IMR-90 (cell line): ENCODE measurements at regions not wholly inside any gene's neighbourhood (a gene's known extent, or its start where the extent isn't known, plus 50 kb on each side); places are given as distances from the start of the nearest gene placed in this dataset.

Source experiments
- ATAC-seq: fragments of 200-7000 bp; cut with Tn5 transposase; 2 replicates; pipeline ENCODE4 v1.9.1; 2020; ENCODE audit warnings: low read depth, mild to moderate bottlenecking, moderate library complexity
- BruUV-seq: library from RNA; stranded (reverse); fragments of 400-500 nt; replicated peaks from 2 replicates; lab custom pipeline; 2021; lab: Mats Ljungman, UMichigan
- CTCF ChIA-PET: fragments of 300-600 bp; formaldehyde crosslinking; extraction: SDS; loops from one replicate; lab custom pipeline; 2021; ENCODE audit warnings: antibody characterized with exemption; lab: Yijun Ruan, JAX
- POLR2A ChIA-PET: fragments of 300-600 bp; sonication (Branson Sonifier 250); formaldehyde crosslinking; loops from one replicate; lab custom pipeline; 2022; ENCODE audit warnings: antibody characterized with exemption; ENCODE audit not compliant: unreplicated experiment; lab: Charles Lee
- DNase-seq: peaks from one replicate; pipeline ENCODE4 v3.0.0; 2013
- H2AFZ ChIP-seq: replicated peaks from 2 replicates; pipeline ENCODE3; 2013; ENCODE audit warnings: low read length, mild to moderate bottlenecking; ENCODE audit not compliant: poor library complexity
- H2AK5ac ChIP-seq: 2 replicates; pipeline ENCODE4 v1.6.1; 2013; ENCODE audit warnings: low read depth, low read length, inconsistent platforms
- H2AK9ac ChIP-seq: replicated peaks from 2 replicates; pipeline ENCODE3; 2013; ENCODE audit warnings: mild to moderate bottlenecking, low read depth, low read length, moderate library complexity; ENCODE audit not compliant: poor library complexity
- H2BK120ac ChIP-seq: 2 replicates; pipeline ENCODE4 v1.6.1; 2013; ENCODE audit warnings: low read depth, low read length, inconsistent platforms
- H2BK15ac ChIP-seq: 3 replicates; pipeline ENCODE4 v1.6.1; 2013; ENCODE audit warnings: low read depth, low read length, inconsistent platforms
- H2BK20ac ChIP-seq: 2 replicates; pipeline ENCODE4 v1.6.1; 2013; ENCODE audit warnings: low read depth, mild to moderate bottlenecking, inconsistent platforms, low read length, moderate library complexity
- H2BK5ac ChIP-seq: 2 replicates; pipeline ENCODE4 v1.6.1; 2013; ENCODE audit warnings: mild to moderate bottlenecking, low read depth, low read length, inconsistent platforms; ENCODE audit not compliant: poor library complexity, severe bottlenecking
- H3K14ac ChIP-seq: replicated peaks from 2 replicates; pipeline ENCODE4 v1.6.1; 2013; ENCODE audit warnings: low read depth, low read length, inconsistent platforms
- H3K18ac ChIP-seq: 2 replicates; pipeline ENCODE4 v1.6.1; 2013; ENCODE audit warnings: low read depth, low read length, control low read depth
- H3K23ac ChIP-seq: 2 replicates; pipeline ENCODE4 v1.6.1; 2013; ENCODE audit warnings: low read depth, low read length, inconsistent platforms
- H3K27ac ChIP-seq: 2 replicates; pipeline ENCODE4 v1.5.1; 2013; ENCODE audit warnings: mild to moderate bottlenecking, control low read depth, low read length; ENCODE audit not compliant: insufficient read depth
- H3K27me3 ChIP-seq: 2 replicates; pipeline ENCODE4 v1.6.1; 2013; ENCODE audit warnings: low read length; ENCODE audit not compliant: control insufficient read depth, insufficient read depth
- H3K36me3 ChIP-seq: 2 replicates; pipeline ENCODE4 v1.6.1; 2013; ENCODE audit warnings: low read length, mixed read lengths; ENCODE audit not compliant: control insufficient read depth, insufficient read depth
- H3K4ac ChIP-seq: 2 replicates; pipeline ENCODE4 v1.6.1; 2013; ENCODE audit warnings: low read depth, low read length, inconsistent platforms
- H3K4me1 ChIP-seq: 2 replicates; pipeline ENCODE4 v1.6.1; 2013; ENCODE audit warnings: low read length, mixed read lengths; ENCODE audit not compliant: control insufficient read depth, insufficient read depth
- H3K4me2 ChIP-seq: 2 replicates; pipeline ENCODE4 v1.6.1; 2013; ENCODE audit warnings: low read depth, mild to moderate bottlenecking, control low read depth, low read length, moderate library complexity
- H3K4me3 ChIP-seq: 2 replicates; pipeline ENCODE4 v1.5.1; 2013; ENCODE audit warnings: low read depth, mild to moderate bottlenecking, control low read depth, low read length, moderate library complexity; ENCODE audit not compliant: insufficient read depth
- H3K56ac ChIP-seq: 2 replicates; pipeline ENCODE4 v1.6.1; 2013; ENCODE audit warnings: low read length, inconsistent platforms; ENCODE audit not compliant: insufficient read depth; ENCODE audit errors: extremely low read depth
- H3K79me1 ChIP-seq, 2 experiments: 2 replicates each; pipeline ENCODE4 v1.6.1; 2013; ENCODE audit warnings: low read length in 2 of 2, inconsistent platforms in 1 of 2, low read depth in 1 of 2
- H3K9ac ChIP-seq: 2 replicates; pipeline ENCODE4 v1.6.1; 2013; ENCODE audit warnings: low read depth, low read length, control low read depth
- H3K9me1 ChIP-seq: 2 replicates; pipeline ENCODE4 v1.6.1; 2013; ENCODE audit warnings: low read length, inconsistent platforms; ENCODE audit not compliant: insufficient read depth
- H3K9me3 ChIP-seq: 2 replicates; pipeline ENCODE4 v1.6.1; 2013; ENCODE audit warnings: low read length; ENCODE audit not compliant: control insufficient read depth, insufficient read depth
- H4K20me1 ChIP-seq: 2 replicates; pipeline ENCODE4 v1.6.1; 2013; ENCODE audit warnings: low read length, inconsistent platforms; ENCODE audit not compliant: insufficient read depth
- H4K5ac ChIP-seq: 2 replicates; pipeline ENCODE4 v1.6.1; 2013; ENCODE audit warnings: mild to moderate bottlenecking, low read depth, low read length, control low read depth
- H4K8ac ChIP-seq, 2 experiments: 2 replicates each; pipeline ENCODE4 v1.6.1; 2013; ENCODE audit warnings: low read depth in 2 of 2, low read length in 2 of 2, control low read depth in 1 of 2, inconsistent platforms in 1 of 2
- H4K91ac ChIP-seq: 2 replicates; pipeline ENCODE4 v1.6.1; 2013; ENCODE audit warnings: low read depth, low read length, inconsistent platforms; ENCODE audit not compliant: insufficient read depth
- BHLHE40 ChIP-seq: fragments of 150-350 bp; IDR thresholded peaks from 2 replicates; pipeline ENCODE4 v1.6.1; 2016; ENCODE audit warnings: mild to moderate bottlenecking, low read depth, low read length
- CHD1 ChIP-seq: IDR thresholded peaks from 2 replicates; pipeline ENCODE4 v1.6.1; 2012; ENCODE audit warnings: low read depth, low read length, improper control_type of control experiment
- CTCF ChIP-seq: conservative IDR thresholded peaks from 2 replicates; pipeline ENCODE4 v1.5.1; 2012; ENCODE audit warnings: mild to moderate bottlenecking, low read depth, low read length, improper control_type of control experiment
- FOS ChIP-seq: fragments of 150-350 bp; IDR thresholded peaks from 2 replicates; pipeline ENCODE4 v1.6.1; 2016; ENCODE audit warnings: low read depth, low read length
- MAZ ChIP-seq: IDR thresholded peaks from 2 replicates; pipeline ENCODE4 v1.6.1; 2012; ENCODE audit warnings: low read depth, mild to moderate bottlenecking, low read length, improper control_type of control experiment, moderate library complexity, borderline replicate concordance
- MXI1 ChIP-seq: IDR thresholded peaks from 2 replicates; pipeline ENCODE4 v1.6.1; 2012; ENCODE audit warnings: low read depth, mild to moderate bottlenecking, low read length, moderate library complexity, borderline replicate concordance
- NFE2L2 ChIP-seq: fragments of 150-350 bp; IDR thresholded peaks from 2 replicates; pipeline ENCODE4 v1.6.1; 2016; ENCODE audit warnings: low read depth, mild to moderate bottlenecking, low read length
- POLR2A ChIP-seq: IDR thresholded peaks from 2 replicates; pipeline ENCODE4 v1.6.1; 2012; ENCODE audit warnings: mild to moderate bottlenecking, low read depth, low read length
- RAD21 ChIP-seq: IDR thresholded peaks from 2 replicates; pipeline ENCODE4 v1.6.1; 2012; ENCODE audit warnings: low read length, improper control_type of control experiment
- RFX5 ChIP-seq: IDR thresholded peaks from 2 replicates; pipeline ENCODE4 v1.8.0; 2012; ENCODE audit warnings: low read depth, mild to moderate bottlenecking, low read length, moderate library complexity
- SMC3 ChIP-seq: fragments of 150-350 bp; IDR thresholded peaks from 2 replicates; pipeline ENCODE4 v1.6.1; 2016; ENCODE audit warnings: low read depth, mild to moderate bottlenecking, antibody characterized with exemption, low read length, moderate library complexity
- WGBS, 2 experiments: methylation state at CpG; one replicate each; pipeline versions ENCODE4 v1.1.5 to v1.1.7; 2013; ENCODE audit warnings: missing lambda C conversion rate in 2 of 2; ENCODE audit not compliant: insufficient read length in 1 of 2; ENCODE audit errors: extremely low coverage in 2 of 2; 5-methylcytosine and 5-hydroxymethylcytosine counted together
- dilution Hi-C: fragments of 300-500 bp; cut with HindIII; formaldehyde crosslinking; loops from one replicate; pipeline ENCODE4 v1.14.3; 2018; ENCODE audit warnings: low sequenced_read_pairs; ENCODE audit not compliant: unreplicated experiment
- in situ Hi-C: fragments of 300-500 bp; cut with MboI; formaldehyde crosslinking; loops from 3 replicates; pipeline ENCODE4 v1.14.3; 2019; ENCODE audit warnings: low sequenced_read_pairs, inconsistent platforms, mixed read lengths
- intact Hi-C: fragments of 100-400 bp; cut with micrococcal nuclease; formaldehyde crosslinking; loops from 2 replicates; pipeline ENCODE4 v1.10.0; 2022

GRCh38 chr17:83154311-83155127, 75.1 kb downstream of the METRNL start:
- Histone ChIP-seq H3K9ac (no peak overlapping the region), H3K4me2 (no peak overlapping the region)

More at GRCh38 chr17:83154311-83155127, 75.1 kb downstream of the METRNL start:
- BruUV-seq, result no TSS peak
- no peak overlapping the region for H4K91ac ChIP-seq
- peaks cover 5% of the 10 kb centered on the region for H3K27me3 ChIP-seq
- H2BK15ac ChIP-seq, result no peak overlapping the region
- H3K4me3 ChIP-seq, result no peak overlapping the region
- 33% methylated on average over 1 of the region's 9 CpGs; no CpG with 5 or more reads in 1 of the 2 experiments for WGBS, 2 experiments
- no peaks in the 10 kb centered on the region for H4K20me1 ChIP-seq
- TF ChIP-seq RAD21, result no peak
- TF ChIP-seq SMC3, result no peak
- TF ChIP-seq CTCF, result no peak
- no peak for TF ChIP-seq FOS
- no peak for TF ChIP-seq CHD1
- TF ChIP-seq BHLHE40, result no peak
- TF ChIP-seq MAZ, result no peak
- TF ChIP-seq MXI1, result no peak
- no peak for TF ChIP-seq RFX5
- TF ChIP-seq POLR2A, result no peak
- TF ChIP-seq NFE2L2, result no peak
- no peaks in the 10 kb centered on the region for H3K79me1 ChIP-seq
- no peaks in the 10 kb centered on the region for H3K36me3 ChIP-seq
- no peak overlapping the region for H2AFZ ChIP-seq
- no peak overlapping the region for H2AK9ac ChIP-seq
- ChIA-PET POLR2A (no interaction called here), CTCF (no interaction called here)
- intact Hi-C loops, result no loop called here
- H3K27ac ChIP-seq, result no peak overlapping the region
- no peak overlapping the region for H4K5ac ChIP-seq
- H3K4ac ChIP-seq, result no peak overlapping the region
- dilution Hi-C loops, result no loop called here
- no peak overlapping the region for H2BK20ac ChIP-seq
- no peak overlapping the region for H3K18ac ChIP-seq
- H3K9me3 ChIP-seq, result no peaks in the 10 kb centered on the region
- H3K14ac ChIP-seq, result no peak overlapping the region
- in situ Hi-C loops, result no loop called here
- ATAC-seq (no peak), DNase-seq (no peak)
- 0 out of 2 replicates have a peak, but pooled peaks cover 2% of the 10 kb centered on the region for H3K9me1 ChIP-seq
- peaks cover 10% of the 10 kb centered on the region; the same call in 1 of the 2 replicates for H3K4me1 ChIP-seq
- no peak overlapping the region for H2BK5ac ChIP-seq
- no peak overlapping the region for H3K23ac ChIP-seq
- no peak overlapping the region for H2AK5ac ChIP-seq
- no peak overlapping the region for H4K8ac ChIP-seq
- no peak overlapping the region for H3K56ac ChIP-seq
- H2BK120ac ChIP-seq, result no peak overlapping the region
